ENCODE measurements at regions not wholly inside any gene's neighbourhood (a gene's known extent, or its start where the extent isn't known, plus 50 kb on each side); places are given as distances from the start of the nearest gene placed in this dataset.

DNA sequence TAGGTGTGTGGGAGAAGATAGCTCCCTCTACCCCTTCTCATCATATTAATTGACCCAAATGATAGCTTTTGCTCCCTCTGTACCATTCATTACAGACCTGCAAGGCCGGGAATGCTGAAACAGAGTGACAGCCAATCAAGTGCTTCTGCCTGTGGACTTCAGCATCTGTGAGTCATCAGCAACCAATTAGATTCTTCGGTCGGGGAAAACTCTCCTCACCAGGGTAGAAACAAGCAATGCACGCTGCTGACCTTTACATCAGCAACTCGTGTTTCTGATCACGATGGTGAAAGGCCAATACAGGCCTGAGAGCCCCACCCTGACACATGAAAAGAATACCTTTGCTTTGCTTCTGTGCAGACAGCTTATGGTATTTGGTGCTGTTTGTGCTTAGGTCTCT, 347.2 kb upstream of the DDX53 start:
- H3K9ac ChIP-seq (ENCODE audit: insufficient read depth in 1 of 2, low read length in 2 of 2): no peak overlapping the region
- no peaks in the 10 kb centered on the region for H3K4me1 ChIP-seq (ENCODE audit: control insufficient read depth in 5 of 5, insufficient read depth in 5 of 5, low read length in 5 of 5)
- peaks cover 0 to 2% (median 0%) of the 10 kb centered on the region in 4 donors for H3K9me3 ChIP-seq (ENCODE audit: control insufficient read depth in 4 of 4, insufficient read depth in 3 of 4, low read length in 3 of 4)
- no peaks in the 10 kb centered on the region for H3K36me3 ChIP-seq (ENCODE audit: control insufficient read depth in 4 of 4, insufficient read depth in 4 of 4, low read length in 4 of 4)
- peaks cover 0 to 3% (median 0%) of the 10 kb centered on the region in 3 donors for H3K27me3 ChIP-seq (ENCODE audit: control insufficient read depth in 3 of 3, insufficient read depth in 3 of 3, low read length in 2 of 3)
- no peak overlapping the region for H3K4me3 ChIP-seq
- ATAC-seq (ENCODE audit: insufficient read depth, low FRiP score): no peak
- no peak for DNase-seq
- TF ChIP-seq, protein P1, sequence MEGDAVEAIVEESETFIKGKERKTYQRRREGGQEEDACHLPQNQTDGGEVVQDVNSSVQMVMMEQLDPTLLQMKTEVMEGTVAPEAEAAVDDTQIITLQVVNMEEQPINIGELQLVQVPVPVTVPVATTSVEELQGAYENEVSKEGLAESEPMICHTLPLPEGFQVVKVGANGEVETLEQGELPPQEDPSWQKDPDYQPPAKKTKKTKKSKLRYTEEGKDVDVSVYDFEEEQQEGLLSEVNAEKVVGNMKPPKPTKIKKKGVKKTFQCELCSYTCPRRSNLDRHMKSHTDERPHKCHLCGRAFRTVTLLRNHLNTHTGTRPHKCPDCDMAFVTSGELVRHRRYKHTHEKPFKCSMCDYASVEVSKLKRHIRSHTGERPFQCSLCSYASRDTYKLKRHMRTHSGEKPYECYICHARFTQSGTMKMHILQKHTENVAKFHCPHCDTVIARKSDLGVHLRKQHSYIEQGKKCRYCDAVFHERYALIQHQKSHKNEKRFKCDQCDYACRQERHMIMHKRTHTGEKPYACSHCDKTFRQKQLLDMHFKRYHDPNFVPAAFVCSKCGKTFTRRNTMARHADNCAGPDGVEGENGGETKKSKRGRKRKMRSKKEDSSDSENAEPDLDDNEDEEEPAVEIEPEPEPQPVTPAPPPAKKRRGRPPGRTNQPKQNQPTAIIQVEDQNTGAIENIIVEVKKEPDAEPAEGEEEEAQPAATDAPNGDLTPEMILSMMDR (IDR thresholded peaks at IDR 0.05; ENCODE audit: control extremely low read depth, extremely low read depth): no peak
- 49 to 86% methylated on average over 6 of the region's 6 CpGs for WGBS, 2 donors
- H3K27ac ChIP-seq (ENCODE audit: low read depth in 1 of 2, low read length in 1 of 2): no peak overlapping the region

DNA sequence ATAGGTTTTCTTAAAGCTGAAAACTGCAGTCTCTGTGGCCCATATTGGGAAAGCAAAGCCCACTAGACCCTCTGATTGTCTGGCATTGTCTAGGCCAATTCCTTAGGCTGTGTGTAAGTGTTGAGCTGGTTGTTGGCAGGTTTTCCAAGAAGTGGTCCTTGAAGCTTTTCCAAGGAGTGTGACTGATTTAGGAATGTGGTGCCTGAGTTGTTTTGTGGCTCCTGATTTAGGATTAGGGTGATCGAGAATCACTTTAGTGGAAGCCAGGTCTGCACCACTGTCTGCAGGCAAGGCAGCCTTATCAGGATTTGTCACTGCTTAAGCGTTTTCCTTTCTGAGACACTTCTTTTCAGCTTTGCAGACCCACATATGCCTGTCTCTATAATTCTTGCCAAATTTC, 339.0 kb upstream of the DDX53 start:
- WGBS, 2 donors: 49 to 78% methylated on average over 2 of the region's 2 CpGs
- Histone ChIP-seq H3K27me3 (ENCODE audit: control insufficient read depth in 3 of 3, insufficient read depth in 3 of 3, low read length in 2 of 3) (no peaks in the 10 kb centered on the region), H3K9me3 (ENCODE audit: control insufficient read depth in 4 of 4, insufficient read depth in 3 of 4, low read length in 3 of 4) (peaks cover 0 to 3% (median 0%) of the 10 kb centered on the region in 4 donors), H3K36me3 (ENCODE audit: control insufficient read depth in 4 of 4, insufficient read depth in 4 of 4, low read length in 4 of 4) (no peaks in the 10 kb centered on the region), H3K4me1 (ENCODE audit: control insufficient read depth in 5 of 5, insufficient read depth in 5 of 5, low read length in 5 of 5) (no peaks in the 10 kb centered on the region), H3K9ac (ENCODE audit: insufficient read depth in 1 of 2, low read length in 2 of 2) (no peak overlapping the region), H3K27ac (ENCODE audit: low read depth in 1 of 2, low read length in 1 of 2) (no peak overlapping the region), H3K4me3 (no peak overlapping the region)
- TF ChIP-seq, protein P1 (IDR thresholded peaks at IDR 0.05; ENCODE audit: control extremely low read depth, extremely low read depth): no peak
- ATAC-seq (ENCODE audit: insufficient read depth, low FRiP score) (no peak), DNase-seq (no peak)

DNA sequence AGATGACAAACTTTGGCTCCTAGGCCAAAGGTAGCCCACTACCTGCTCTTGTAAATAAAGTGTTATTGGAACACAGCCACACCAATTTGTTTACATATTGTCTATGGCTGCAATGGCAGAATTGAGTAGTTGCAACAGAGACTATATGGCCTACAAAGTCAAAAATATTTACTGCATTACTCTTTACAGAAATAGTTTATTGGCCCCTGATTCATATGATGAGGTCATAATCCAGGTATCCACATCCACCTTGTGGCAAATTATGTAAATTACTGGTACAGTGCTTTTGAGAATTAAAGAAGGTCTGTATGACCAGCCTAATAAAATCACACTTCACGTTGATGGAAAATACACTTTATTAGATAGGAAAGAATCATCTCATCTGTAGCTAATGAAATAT, 337.0 kb upstream of the DDX53 start:
- 69 to 89% methylated on average over 1 of the region's 1 CpG for WGBS, 2 donors
- Histone ChIP-seq H3K27ac (ENCODE audit: low read depth in 1 of 2, low read length in 1 of 2) (no peak overlapping the region), H3K4me3 (no peak overlapping the region), H3K4me1 (ENCODE audit: control insufficient read depth in 5 of 5, insufficient read depth in 5 of 5, low read length in 5 of 5) (no peaks in the 10 kb centered on the region), H3K9me3 (ENCODE audit: control insufficient read depth in 4 of 4, insufficient read depth in 3 of 4, low read length in 3 of 4) (peaks cover 0 to 5% (median 0%) of the 10 kb centered on the region in 4 donors), H3K36me3 (ENCODE audit: control insufficient read depth in 4 of 4, insufficient read depth in 4 of 4, low read length in 4 of 4) (no peaks in the 10 kb centered on the region), H3K27me3 (ENCODE audit: control insufficient read depth in 3 of 3, insufficient read depth in 3 of 3, low read length in 2 of 3) (peaks cover 0 to 5% (median 2%) of the 10 kb centered on the region in 3 donors), H3K9ac (ENCODE audit: insufficient read depth in 1 of 2, low read length in 2 of 2) (no peak overlapping the region)
- TF ChIP-seq, protein P1 (IDR thresholded peaks at IDR 0.05; ENCODE audit: control extremely low read depth, extremely low read depth): no peak
- ATAC-seq (ENCODE audit: insufficient read depth, low FRiP score) (no peak), DNase-seq (no peak)

DNA sequence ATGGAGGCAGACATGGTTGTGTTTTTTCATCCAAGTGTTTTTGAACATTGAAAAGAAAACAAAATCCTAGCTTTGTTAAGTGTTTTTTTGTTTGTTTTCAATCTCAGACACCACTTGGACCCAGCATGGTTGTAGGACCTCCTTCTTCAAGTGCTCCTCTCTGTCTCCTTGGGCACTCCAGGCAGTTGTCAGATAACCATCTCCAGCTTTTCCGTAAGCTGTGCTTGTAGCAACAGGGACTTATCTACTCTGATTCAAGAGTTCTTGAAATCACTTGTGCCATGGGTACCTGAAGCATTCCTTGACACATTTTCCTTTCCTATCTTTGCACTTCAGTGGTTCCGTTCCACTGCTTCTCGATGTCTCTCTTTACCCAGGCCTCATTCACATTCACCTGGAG, 334.9 kb upstream of the DDX53 start:
- H3K36me3 ChIP-seq (ENCODE audit: control insufficient read depth in 4 of 4, insufficient read depth in 4 of 4, low read length in 4 of 4): no peaks in the 10 kb centered on the region
- no peak overlapping the region for H3K4me3 ChIP-seq
- no peak overlapping the region for H3K27ac ChIP-seq (ENCODE audit: low read depth in 1 of 2, low read length in 1 of 2)
- DNase-seq (peak in 2 of 3 donors; percentile 3 to 33), ATAC-seq (ENCODE audit: insufficient read depth, low FRiP score) (no peak)
- no peak overlapping the region for H3K9ac ChIP-seq (ENCODE audit: insufficient read depth in 1 of 2, low read length in 2 of 2)
- H3K4me1 ChIP-seq (ENCODE audit: control insufficient read depth in 5 of 5, insufficient read depth in 5 of 5, low read length in 5 of 5): no peaks in the 10 kb centered on the region
- peaks cover 0 to 5% (median 4%) of the 10 kb centered on the region in 3 donors for H3K27me3 ChIP-seq (ENCODE audit: control insufficient read depth in 3 of 3, insufficient read depth in 3 of 3, low read length in 2 of 3)
- TF ChIP-seq, protein P1 (IDR thresholded peaks at IDR 0.05; ENCODE audit: control extremely low read depth, extremely low read depth): no peak
- WGBS, 2 donors: 70 to 89% methylated on average over 3 of the region's 3 CpGs
- H3K9me3 ChIP-seq (ENCODE audit: control insufficient read depth in 4 of 4, insufficient read depth in 3 of 4, low read length in 3 of 4): peaks cover 0 to 5% (median 0%) of the 10 kb centered on the region in 4 donors
